B cell (primary cell): ENCODE measurements at regions not wholly inside any gene's neighbourhood (a gene's known extent, or its start where the extent isn't known, plus 50 kb on each side); places are given as distances from the start of the nearest gene placed in this dataset.
A peak's percentile ranks its signal among the peaks of the same experiment; 100 is the strongest.
"Not testable (repeated sequence)": the region's sequence is repeated elsewhere in the genome, so short reads cannot be mapped to it uniquely, and the experiment has no call there.

Experiments used
- ATAC-seq: fragments of 200-7000 bp; cut with Tn5 transposase; one replicate; pipeline ENCODE4 v1.10.0; 2021; ENCODE audit warnings: low read depth, mild to moderate bottlenecking, moderate number of reproducible peaks, moderate library complexity
- CTCF ChIA-PET: fragments of 350-600 bp; sonication (Branson Sonifier 250); formaldehyde crosslinking; loops from one replicate; lab custom pipeline; 2021; ENCODE audit warnings: antibody characterized with exemption, inconsistent platforms; lab: Charles Lee
- POLR2A ChIA-PET: fragments of 350-600 bp; sonication (Branson Sonifier 250); formaldehyde crosslinking; loops from one replicate; lab custom pipeline; 2021; ENCODE audit warnings: antibody characterized with exemption; lab: Charles Lee
- DNase-seq: peaks from one replicate; pipeline ENCODE4 v3.0.0; 2013
- H2AFZ ChIP-seq: 2 replicates; pipeline ENCODE4 v1.6.1; 2012; ENCODE audit warnings: mild to moderate bottlenecking, low read depth, low read length; ENCODE audit not compliant: insufficient read depth, poor library complexity, severe bottlenecking
- H3K27ac ChIP-seq, 2 donors: 1 replicate in 1 of 2; 2 replicates in 1 of 2; pipeline ENCODE4 v1.5.1; 2012 to 2013; ENCODE audit warnings: low read length in 2 of 2, mild to moderate bottlenecking in 2 of 2, moderate library complexity in 1 of 2
- H3K27me3 ChIP-seq, 4 experiments: fragments of 200-600 bp in 1 of 4; sonication (generic) in 1 of 4; replicated peaks in 1 of 4; 1 replicate in 2 of 4; 2 replicates in 2 of 4; pipeline versions ENCODE4 v1.6.1 to v1.7.0; 2013 to 2016; ENCODE audit warnings: low read length in 3 of 4, mild to moderate bottlenecking in 2 of 4, mixed read lengths in 1 of 4, moderate library complexity in 1 of 4; ENCODE audit not compliant: insufficient read depth in 4 of 4, control insufficient read depth in 3 of 4; ENCODE audit errors: control extremely low read depth in 1 of 4
- H3K36me3 ChIP-seq, 2 experiments: replicated peaks in 1 of 2; 1 replicate in 1 of 2; 2 replicates in 1 of 2; pipeline versions ENCODE4 v1.6.1 to v1.7.1; 2013; ENCODE audit warnings: low read length in 1 of 2; ENCODE audit not compliant: insufficient read depth in 2 of 2, control insufficient read depth in 1 of 2; ENCODE audit errors: control extremely low read depth in 1 of 2, extremely low read depth in 1 of 2
- H3K4me1 ChIP-seq, 2 donors: fragments of 200-600 bp in 1 of 2; sonication (generic) in 1 of 2; 1 replicate in 1 of 2; 2 replicates in 1 of 2; pipeline versions ENCODE4 v1.5.1 to v1.6.1; 2013 to 2017; ENCODE audit warnings: low read length in 2 of 2; ENCODE audit not compliant: control insufficient read depth in 2 of 2, insufficient read depth in 2 of 2
- H3K4me2 ChIP-seq: replicated peaks from 2 replicates; pipeline ENCODE3; 2012; ENCODE audit warnings: mild to moderate bottlenecking, low read depth, low read length; ENCODE audit not compliant: poor library complexity, severe bottlenecking
- H3K4me3 ChIP-seq, 5 experiments: fragments of 200-600 bp in 1 of 5; sonication (generic) in 1 of 5; 1 replicate in 3 of 5; 2 replicates in 2 of 5; pipeline versions ENCODE4 v1.5.1 to v1.7.0; 2011 to 2016; ENCODE audit warnings: low read length in 4 of 5, mild to moderate bottlenecking in 4 of 5, low read depth in 2 of 5, control low read depth in 1 of 5, moderate library complexity in 1 of 5; ENCODE audit not compliant: insufficient read depth in 1 of 5; ENCODE audit errors: control extremely low read depth in 1 of 5, extremely low read depth in 1 of 5
- H3K79me2 ChIP-seq: fragments of 200-600 bp; sonication (generic); one replicate; pipeline ENCODE4 v1.6.0; 2016; ENCODE audit warnings: low read length; ENCODE audit not compliant: control insufficient read depth, insufficient read depth
- H3K9ac ChIP-seq: fragments of 200-600 bp; sonication (generic); 2 replicates; pipeline ENCODE4 v1.6.1; 2017; ENCODE audit warnings: mild to moderate bottlenecking, low read length, moderate library complexity
- H3K9me3 ChIP-seq, 3 donors: one replicate each; pipeline versions ENCODE4 v1.6.1 to v1.7.1; 2013; ENCODE audit warnings: low read length in 2 of 3; ENCODE audit not compliant: control insufficient read depth in 2 of 3, insufficient read depth in 1 of 3; ENCODE audit errors: control extremely low read depth in 1 of 3
- H4K20me1 ChIP-seq: 2 replicates; pipeline ENCODE4 v1.6.0; 2012; ENCODE audit warnings: mild to moderate bottlenecking, low read length; ENCODE audit not compliant: insufficient read depth, control insufficient read depth, poor library complexity, severe bottlenecking
- H3K27ac Mint-ChIP-seq: one replicate; pipeline ENCODE4 v1.8.0; 2021; ENCODE audit warnings: mixed read lengths
- H3K27me3 Mint-ChIP-seq: one replicate; pipeline ENCODE4 v1.8.0; 2021; ENCODE audit warnings: mixed read lengths
- H3K4me1 Mint-ChIP-seq: one replicate; pipeline ENCODE4 v1.8.0; 2021; ENCODE audit warnings: mixed read lengths
- H3K4me3 Mint-ChIP-seq: one replicate; pipeline ENCODE4 v1.8.0; 2021; ENCODE audit warnings: mixed read lengths
- H3K9me3 Mint-ChIP-seq: one replicate; pipeline ENCODE4 v1.8.0; 2022; ENCODE audit warnings: mixed read lengths; ENCODE audit not compliant: insufficient read depth
- CTCF ChIP-seq: fragments of 200-600 bp; IDR thresholded peaks from one replicate; pipeline ENCODE4 v1.8.0; 2022; ENCODE audit warnings: antibody characterized with exemption, mild to moderate bottlenecking
- EZH2 ChIP-seq: IDR thresholded peaks from 2 replicates; pipeline ENCODE4 v1.6.1; 2012; ENCODE audit warnings: borderline replicate concordance, low read depth, mild to moderate bottlenecking, moderate library complexity, low read length; ENCODE audit not compliant: insufficient read depth, poor library complexity, severe bottlenecking
- WGBS: methylation state at CpG from one replicate; pipeline ENCODE4 v1.1.5; 2013; ENCODE audit warnings: missing lambda C conversion rate; ENCODE audit not compliant: insufficient coverage; 5-methylcytosine and 5-hydroxymethylcytosine counted together
- intact Hi-C: fragments of 100-400 bp; cut with micrococcal nuclease; formaldehyde crosslinking; loops from one replicate; pipeline ENCODE4 v1.10.0; 2022

GRCh38 chr17:20823905-20824304, 218.9 kb downstream of the USP22 start:
- peaks cover 0 to 12% (median 0%) of the 10 kb centered on the region in 3 donors for H3K9me3 ChIP-seq
- no peak overlapping the region for H3K4me2 ChIP-seq
- POLR2A ChIA-PET, result no interaction called here
- H3K79me2 ChIP-seq, result no peaks in the 10 kb centered on the region
- H4K20me1 ChIP-seq, result no peaks in the 10 kb centered on the region
- intact Hi-C loops, result no loop called here
- H3K27ac ChIP-seq, result no peak overlapping the region
- Mint-ChIP-seq H3K27me3 (no peaks in the 10 kb centered on the region), H3K4me1 (no peaks in the 10 kb centered on the region), H3K4me3 (no peak overlapping the region), H3K9me3 (no peaks in the 10 kb centered on the region), H3K27ac (no peak overlapping the region)
- no peaks in the 10 kb centered on the region for H3K27me3 ChIP-seq
- H3K4me3 ChIP-seq, result no peak overlapping the region
- H2AFZ ChIP-seq, result no peak overlapping the region
- no peak for TF ChIP-seq EZH2
- TF ChIP-seq CTCF, result no peak
- DNase-seq (no peak), ATAC-seq (no peak)
- H3K4me1 ChIP-seq, result no peaks in the 10 kb centered on the region
- CTCF ChIA-PET, result interaction anchor here (0.7 kb wide), 1 partner anchor 83 kb away, joined by 4 read pairs; no protein-coding TSS in a partner anchor
- no peaks in the 10 kb centered on the region for H3K36me3 ChIP-seq
- H3K9ac ChIP-seq, result no peak overlapping the region
- 74% methylated on average over 2 of the region's 3 CpGs for WGBS

DNA sequence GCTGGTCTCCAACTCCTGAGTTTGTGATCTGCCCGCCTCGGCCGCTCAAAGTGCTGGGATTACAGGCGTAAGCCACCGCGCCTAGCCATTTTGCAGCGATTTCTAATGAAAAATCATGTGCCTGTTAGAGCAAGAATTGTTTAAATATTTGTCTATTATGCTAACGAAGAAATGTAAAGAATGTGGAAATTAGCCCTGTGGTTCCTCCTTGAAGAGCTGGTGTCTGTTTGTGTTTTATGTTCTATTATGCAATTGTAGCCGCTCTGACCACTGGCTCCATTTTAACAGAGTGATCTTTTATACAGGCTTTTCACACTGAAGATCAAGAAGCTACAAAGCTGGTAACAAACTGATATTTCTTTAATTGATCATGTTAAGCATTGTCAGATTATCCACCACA, 217.3 kb downstream of the USP22 start:
- Mint-ChIP-seq H3K9me3 (no peaks in the 10 kb centered on the region), H3K4me3 (no peak overlapping the region), H3K4me1 (no peaks in the 10 kb centered on the region), H3K27me3 (peaks cover 5% of the 10 kb centered on the region), H3K27ac (no peak overlapping the region)
- Histone ChIP-seq H4K20me1 (no peaks in the 10 kb centered on the region), H3K36me3 (no peaks in the 10 kb centered on the region), H3K4me3 (no peak overlapping the region), H3K27me3 (no peaks in the 10 kb centered on the region), H3K9ac (no peak overlapping the region), H3K79me2 (no peaks in the 10 kb centered on the region), H3K4me2 (no peak overlapping the region), H3K9me3 (peaks cover 0 to 12% (median 0%) of the 10 kb centered on the region in 3 donors), H3K27ac (no peak overlapping the region), H3K4me1 (no peaks in the 10 kb centered on the region), H2AFZ (no peak overlapping the region)
- ChIA-PET POLR2A (no interaction called here), CTCF (no interaction called here)
- ATAC-seq (no peak), DNase-seq (no peak)
- TF ChIP-seq EZH2 (no peak), CTCF (no peak)
- intact Hi-C loops, result no loop called here
- WGBS, result 96% methylated on average over 8 of the region's 9 CpGs

DNA sequence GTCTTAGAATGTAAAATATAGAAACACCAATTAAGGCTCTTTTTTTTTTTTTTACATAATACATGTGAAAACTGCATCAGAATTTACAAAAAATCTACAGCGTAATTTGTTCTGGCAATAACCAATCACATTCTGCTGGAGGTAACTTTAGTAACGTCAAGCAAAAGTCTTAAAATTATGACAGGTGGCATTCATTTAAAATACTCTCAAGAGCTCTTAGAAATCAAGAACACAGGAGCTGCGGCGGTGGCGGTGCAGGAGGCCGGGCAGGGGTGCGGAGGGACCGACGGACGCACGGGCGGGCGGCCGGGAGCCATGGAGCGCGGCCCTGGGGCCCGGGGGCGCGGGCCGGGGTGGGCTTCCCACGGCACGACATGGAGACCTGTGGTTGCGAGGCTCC, 202.4 kb downstream of the USP22 start:
- H3K27me3 ChIP-seq, result peaks cover 0 to 11% (median 2%) of the 10 kb centered on the region in 4 experiments
- H3K36me3 ChIP-seq, H3K9ac ChIP-seq, ATAC-seq, H3K9me3 Mint-ChIP-seq, H3K4me3 ChIP-seq, H3K4me2 ChIP-seq, CTCF ChIA-PET, H3K4me1 ChIP-seq, H4K20me1 ChIP-seq, H3K79me2 ChIP-seq, H3K27ac ChIP-seq, POLR2A ChIA-PET, H2AFZ ChIP-seq, H3K9me3 ChIP-seq: not testable (repeated sequence)
- Mint-ChIP-seq H3K4me1 (peaks cover 12% of the 10 kb centered on the region), H3K4me3 (peak overlapping the region; percentile 77), H3K27me3 (peaks cover 13% of the 10 kb centered on the region), H3K27ac (peak overlapping the region; percentile 53)
- intact Hi-C loops, result loop anchor here (10.0 kb wide), 2 partner anchors 196 to 846 kb away; no protein-coding TSS in a partner anchor
- peak; percentile 38 for DNase-seq
- WGBS, result no CpG with 5 or more reads among the region's 23 CpGs
